ENCODE measurements at regions not wholly inside any gene's neighbourhood (a gene's known extent, or its start where the extent isn't known, plus 50 kb on each side); places are given as distances from the start of the nearest gene placed in this dataset.

DNA sequence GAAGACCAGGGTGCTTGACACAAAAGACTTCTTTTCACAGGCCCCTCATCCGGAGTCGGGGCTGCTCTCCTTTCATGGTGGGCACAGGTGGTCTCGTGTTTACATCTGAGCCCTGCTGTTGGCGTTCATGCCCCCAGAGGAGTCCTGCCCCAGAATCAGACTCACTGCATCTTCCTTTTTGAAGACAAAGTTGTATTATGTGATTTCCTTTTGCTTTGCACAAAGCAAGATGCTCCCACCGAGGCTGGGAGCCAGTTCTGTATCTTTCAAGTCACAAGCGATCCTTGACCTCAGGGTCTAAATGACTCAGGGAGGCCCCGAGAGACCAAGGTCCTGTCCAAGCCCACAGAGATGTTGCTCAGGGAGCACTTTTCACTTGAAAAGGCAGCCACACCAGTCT is 330.5 kb downstream of the THBS2 start:
- 18% methylated on average over 6 of the region's 7 CpGs for WGBS (ENCODE audit: missing lambda C conversion rate)
- Histone ChIP-seq H3K4me1 (no peaks in the 10 kb centered on the region), H3K4me3 (no peak overlapping the region), H3K27ac (no peak overlapping the region), H3K4me2 (no peak overlapping the region), H3K9me3 (no peaks in the 10 kb centered on the region)
- DNase-seq (ENCODE audit: low read depth in 1 of 2, low spot score in 1 of 2): no peak
- TF ChIP-seq ESRRA (IDR thresholded peaks at IDR 0.05; ENCODE audit: borderline replicate concordance, low read length): no peak
- TF ChIP-seq ZNF302 (CRISPR knock-in tag; IDR thresholded peaks at IDR 0.05): no peak
- TF ChIP-seq RARB (CRISPR knock-in tag; IDR thresholded peaks at IDR 0.05): no peak
- TF ChIP-seq, protein P1, sequence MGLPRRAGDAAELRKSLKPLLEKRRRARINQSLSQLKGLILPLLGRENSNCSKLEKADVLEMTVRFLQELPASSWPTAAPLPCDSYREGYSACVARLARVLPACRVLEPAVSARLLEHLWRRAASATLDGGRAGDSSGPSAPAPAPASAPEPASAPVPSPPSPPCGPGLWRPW (IDR thresholded peaks at IDR 0.05): no peak
- TF ChIP-seq EHMT2 (IDR thresholded peaks at IDR 0.05; ENCODE audit: low read depth): no peak
- TF ChIP-seq NFE2L2 (conservative IDR thresholded peaks at IDR 0.05; ENCODE audit: low read length): no peak
- FAIRE-seq: no peak
- ChIA-PET POLR2A (no interaction called here), CTCF (interaction anchor here (0.8 kb wide), 1 partner anchor 13 kb away, joined by 3 read pairs; no protein-coding TSS in a partner anchor)
- ATAC-seq: no peak

DNA sequence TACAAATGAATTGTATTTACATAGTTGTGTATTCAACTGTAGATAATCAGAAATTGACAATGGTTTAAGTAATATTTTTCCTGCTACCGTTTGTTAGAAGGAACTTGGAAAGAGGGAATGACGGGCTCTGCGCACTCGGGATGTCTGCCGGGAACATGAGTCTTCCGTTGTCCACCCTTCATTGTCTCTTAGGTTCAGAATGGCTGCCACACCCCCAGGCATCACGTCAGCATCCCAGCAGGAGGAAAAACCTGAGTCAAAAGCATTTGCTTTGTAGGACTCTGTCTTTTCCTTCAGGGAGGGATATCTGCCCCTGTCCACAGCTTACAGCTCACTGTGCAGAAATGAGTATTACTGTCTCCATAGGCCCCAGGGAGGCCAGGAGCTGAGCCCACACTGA is 331.2 kb downstream of the THBS2 start:
- ATAC-seq (no peak), FAIRE-seq (no peak), DNase-seq (ENCODE audit: low read depth in 1 of 2, low spot score in 1 of 2) (no peak)
- 70% methylated on average over 7 of the region's 7 CpGs for WGBS (ENCODE audit: missing lambda C conversion rate)
- Histone ChIP-seq H3K4me2 (no peak overlapping the region), H3K4me1 (no peaks in the 10 kb centered on the region), H3K4me3 (no peak overlapping the region), H3K9me3 (no peaks in the 10 kb centered on the region), H3K27ac (no peak overlapping the region)
- ChIA-PET POLR2A (no interaction called here), CTCF (interaction anchor here (0.8 kb wide), 1 partner anchor 14 kb away, joined by 3 read pairs; no protein-coding TSS in a partner anchor)
- TF ChIP-seq, protein P2, sequence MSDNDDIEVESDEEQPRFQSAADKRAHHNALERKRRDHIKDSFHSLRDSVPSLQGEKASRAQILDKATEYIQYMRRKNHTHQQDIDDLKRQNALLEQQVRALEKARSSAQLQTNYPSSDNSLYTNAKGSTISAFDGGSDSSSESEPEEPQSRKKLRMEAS (IDR thresholded peaks at IDR 0.05): no peak
- TF ChIP-seq, protein P1 (IDR thresholded peaks at IDR 0.05): no peak
- TF ChIP-seq PHF8 (IDR thresholded peaks at IDR 0.05; ENCODE audit: borderline replicate concordance, low read depth) (no peak), POLR2A (IDR thresholded peaks at IDR 0.05; ENCODE audit: low read length) (no peak), RNF2 (IDR thresholded peaks at IDR 0.05; ENCODE audit: borderline replicate concordance, low read depth) (no peak), CHD4 (IDR thresholded peaks at IDR 0.05; ENCODE audit: borderline replicate concordance) (no peak), FOSB (CRISPR knock-in tag; IDR thresholded peaks at IDR 0.05) (no peak), HOXA7 (CRISPR knock-in tag; IDR thresholded peaks at IDR 0.05) (no peak), HOXB5 (CRISPR knock-in tag; IDR thresholded peaks at IDR 0.05) (no peak), POLR2AphosphoS2 (conservative IDR thresholded peaks at IDR 0.05; ENCODE audit: low read length) (no peak), CEBPB (IDR thresholded peaks at IDR 0.05) (no peak), MAZ (IDR thresholded peaks at IDR 0.05; ENCODE audit: borderline replicate concordance, low read depth, low read length) (no peak), EHF (CRISPR knock-in tag; IDR thresholded peaks at IDR 0.05) (no peak), EP300 (IDR thresholded peaks at IDR 0.05) (no peak)
- TF ChIP-seq, protein P3, sequence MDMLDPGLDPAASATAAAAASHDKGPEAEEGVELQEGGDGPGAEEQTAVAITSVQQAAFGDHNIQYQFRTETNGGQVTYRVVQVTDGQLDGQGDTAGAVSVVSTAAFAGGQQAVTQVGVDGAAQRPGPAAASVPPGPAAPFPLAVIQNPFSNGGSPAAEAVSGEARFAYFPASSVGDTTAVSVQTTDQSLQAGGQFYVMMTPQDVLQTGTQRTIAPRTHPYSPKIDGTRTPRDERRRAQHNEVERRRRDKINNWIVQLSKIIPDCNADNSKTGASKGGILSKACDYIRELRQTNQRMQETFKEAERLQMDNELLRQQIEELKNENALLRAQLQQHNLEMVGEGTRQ (IDR thresholded peaks at IDR 0.05): no peak

DNA sequence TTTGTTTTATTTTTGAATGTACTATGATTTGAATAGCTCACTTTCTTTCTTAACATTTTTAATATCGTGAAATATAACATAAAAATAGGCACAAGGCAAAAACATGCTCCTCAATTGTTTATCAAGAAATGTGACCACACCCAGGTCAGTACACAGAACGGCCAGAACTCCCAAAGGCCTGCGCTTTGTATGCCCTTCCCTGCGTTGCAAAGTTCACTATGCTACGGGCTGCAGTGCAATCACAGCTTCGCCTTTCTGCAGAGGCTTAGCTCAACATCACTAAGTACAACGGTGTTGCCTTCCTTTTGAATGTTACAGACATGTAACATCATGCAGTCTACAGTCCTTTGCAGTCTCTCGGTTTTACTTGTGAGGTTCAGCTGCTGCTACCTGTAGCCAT is 333.4 kb downstream of the THBS2 start:
- Histone ChIP-seq H3K9me3 (no peaks in the 10 kb centered on the region), H3K4me3 (no peak overlapping the region), H3K4me1 (no peaks in the 10 kb centered on the region), H3K27ac (no peak overlapping the region), H3K4me2 (no peak overlapping the region)
- ATAC-seq (no peak), DNase-seq (ENCODE audit: low read depth in 1 of 2, low spot score in 1 of 2) (no peak), FAIRE-seq (no peak)
- ChIA-PET POLR2A (no interaction called here), CTCF (no interaction called here)
- TF ChIP-seq, protein P4, sequence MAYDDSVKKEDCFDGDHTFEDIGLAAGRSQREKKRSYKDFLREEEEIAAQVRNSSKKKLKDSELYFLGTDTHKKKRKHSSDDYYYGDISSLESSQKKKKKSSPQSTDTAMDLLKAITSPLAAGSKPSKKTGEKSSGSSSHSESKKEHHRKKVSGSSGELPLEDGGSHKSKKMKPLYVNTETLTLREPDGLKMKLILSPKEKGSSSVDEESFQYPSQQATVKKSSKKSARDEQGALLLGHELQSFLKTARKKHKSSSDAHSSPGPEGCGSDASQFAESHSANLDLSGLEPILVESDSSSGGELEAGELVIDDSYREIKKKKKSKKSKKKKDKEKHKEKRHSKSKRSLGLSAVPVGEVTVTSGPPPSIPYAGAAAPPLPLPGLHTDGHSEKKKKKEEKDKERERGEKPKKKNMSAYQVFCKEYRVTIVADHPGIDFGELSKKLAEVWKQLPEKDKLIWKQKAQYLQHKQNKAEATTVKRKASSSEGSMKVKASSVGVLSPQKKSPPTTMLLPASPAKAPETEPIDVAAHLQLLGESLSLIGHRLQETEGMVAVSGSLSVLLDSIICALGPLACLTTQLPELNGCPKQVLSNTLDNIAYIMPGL (CRISPR knock-in tag; IDR thresholded peaks at IDR 0.05; ENCODE audit: borderline replicate concordance): no peak
- TF ChIP-seq CHD2 (IDR thresholded peaks at IDR 0.05; ENCODE audit: low read length, partially characterized antibody) (no peak), HOXB13 (CRISPR knock-in tag; IDR thresholded peaks at IDR 0.05; ENCODE audit: low read depth) (no peak), GATA3 (IDR thresholded peaks at IDR 0.05; ENCODE audit: borderline replicate concordance) (no peak), MYC (IDR thresholded peaks at IDR 0.05; ENCODE audit: borderline replicate concordance, low read length) (no peak)
- 30% methylated on average over 8 of the region's 8 CpGs for WGBS (ENCODE audit: missing lambda C conversion rate)

Measured in A549 (cell line).